ENCODE measurements at regions not wholly inside any gene's neighbourhood (a gene's known extent, or its start where the extent isn't known, plus 50 kb on each side); places are given as distances from the start of the nearest gene placed in this dataset.
"Not testable (repeated sequence)": the region's sequence is repeated elsewhere in the genome, so short reads cannot be mapped to it uniquely, and the experiment has no call there.

GRCh38 chr16:13336907-13337881 is 435.8 kb downstream of the SHISA9 start:
- DNase-seq = not testable (repeated sequence)

DNA sequence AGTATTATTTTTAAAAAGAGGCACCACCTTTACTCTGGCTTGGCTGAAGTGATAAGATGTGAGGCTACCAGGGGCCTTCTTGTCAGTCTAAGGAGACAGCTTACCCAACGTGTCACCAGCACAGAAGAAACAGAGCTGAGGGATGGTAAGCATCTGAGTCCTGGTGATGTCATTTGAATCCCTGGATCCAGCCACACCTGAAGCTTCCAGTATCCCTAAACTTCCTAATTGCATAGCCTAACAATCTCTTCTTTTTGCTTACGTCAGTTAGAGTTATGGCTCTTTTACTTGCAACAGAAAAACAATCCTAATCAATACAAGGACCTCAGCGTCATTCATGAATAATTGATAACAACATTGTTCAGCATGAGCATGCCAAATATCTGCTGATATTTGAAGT is 436.6 kb downstream of the SHISA9 start:
- no peak for DNase-seq

DNA sequence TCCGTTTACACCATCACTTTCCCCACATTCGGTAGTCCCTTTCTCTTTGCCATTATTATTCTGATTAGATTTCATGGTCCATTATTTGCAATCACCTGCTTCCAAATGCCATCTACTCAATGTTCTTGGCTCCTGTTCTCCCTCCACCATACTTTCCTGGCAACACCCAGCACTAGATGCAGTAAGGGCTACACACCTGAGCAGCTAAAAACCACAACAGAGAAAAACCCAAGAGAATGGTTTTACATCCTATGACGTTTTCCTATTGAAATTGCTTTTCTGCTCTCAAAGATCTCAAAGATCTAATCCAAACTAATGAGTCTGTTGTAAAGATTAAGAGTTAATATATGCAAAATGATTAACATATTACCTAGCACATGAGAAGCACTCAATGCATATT is 441.3 kb downstream of the SHISA9 start:
- DNase-seq = no peak

GRCh38 chr16:13344001-13344400 is 442.6 kb downstream of the SHISA9 start:
- DNase-seq = no peak

- DNase-seq = no peak
Measured at GRCh38 chr16:13348416-13348815, 447.0 kb downstream of the SHISA9 start.

- no peak for DNase-seq
Measured at GRCh38 chr16:13350000-13350399, 448.6 kb downstream of the SHISA9 start.

GRCh38 chr16:13351181-13351580 is 449.8 kb downstream of the SHISA9 start:
- DNase-seq = no peak

DNA sequence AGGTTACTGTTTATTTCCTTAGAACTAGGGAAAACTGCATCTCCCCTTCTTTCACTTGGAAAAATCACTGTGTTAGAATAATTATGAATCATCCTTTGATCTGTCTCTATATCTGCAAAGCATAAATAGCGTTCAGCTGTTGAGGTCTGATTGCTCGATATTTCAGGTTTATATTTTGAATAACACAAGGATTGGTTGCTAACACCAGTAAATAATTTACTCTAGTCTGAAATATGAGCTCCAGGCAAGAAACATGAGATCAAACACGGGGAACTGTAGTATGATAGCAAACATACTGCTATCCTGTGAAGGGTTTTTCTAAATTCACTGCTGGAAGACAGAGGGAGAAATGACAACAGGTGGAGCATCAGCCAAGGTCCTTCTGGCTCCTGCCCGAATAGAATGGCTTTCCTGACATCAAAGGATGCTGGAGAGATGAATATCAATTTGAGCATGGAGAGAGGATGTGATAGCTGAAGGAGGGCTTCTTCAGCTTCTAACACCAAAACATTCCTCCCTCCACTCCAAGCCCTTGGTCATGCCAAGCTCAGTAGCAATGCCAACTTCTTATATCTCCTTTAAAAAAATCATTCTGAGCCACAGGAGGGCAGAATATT is 450.3 kb downstream of the SHISA9 start:
- DNase-seq = no peak

DNA sequence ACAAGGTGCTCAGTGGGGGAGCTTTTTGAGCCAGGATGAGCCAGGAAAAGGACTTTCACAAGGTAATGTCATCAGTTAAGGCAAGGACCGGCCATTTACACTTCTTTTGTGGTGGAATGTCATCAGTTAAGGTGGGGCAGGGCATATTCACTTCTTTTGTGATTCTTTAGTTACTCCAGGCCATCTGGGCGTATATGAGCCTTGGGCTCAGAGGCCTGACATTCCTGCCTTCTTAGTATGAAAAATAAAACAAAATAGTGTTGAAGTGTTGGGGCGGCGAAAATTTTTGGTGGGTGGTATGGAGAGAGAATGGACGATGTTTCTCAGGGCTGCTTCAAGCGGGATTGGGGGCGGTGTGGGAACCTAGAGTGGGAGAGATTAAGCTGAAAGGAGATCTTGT is 451.4 kb downstream of the SHISA9 start:
- not testable (repeated sequence) for DNase-seq

GRCh38 chr16:13357842-13358241 is 456.4 kb downstream of the SHISA9 start:
- DNase-seq = not testable (repeated sequence)

DNA sequence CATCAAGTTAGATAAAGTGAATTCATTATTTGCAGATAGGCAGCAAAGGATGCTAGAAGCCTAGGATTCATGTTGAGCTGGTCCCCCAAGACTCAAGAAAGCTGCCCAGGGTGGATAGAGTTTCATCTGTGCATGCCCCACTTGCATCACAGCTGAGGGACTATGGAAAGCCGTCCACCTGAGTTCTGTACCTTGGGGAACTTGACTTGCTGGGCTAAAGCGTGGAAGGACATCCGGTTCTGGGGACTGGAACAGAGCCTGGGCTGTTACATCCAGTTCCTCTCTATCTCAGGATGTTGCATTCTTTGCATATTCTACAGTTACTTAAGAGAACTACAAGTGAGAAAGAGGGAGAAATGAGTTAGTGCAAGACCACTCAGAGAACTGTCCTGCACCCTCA is 458.4 kb downstream of the SHISA9 start:
- DNase-seq = no peak

DNA sequence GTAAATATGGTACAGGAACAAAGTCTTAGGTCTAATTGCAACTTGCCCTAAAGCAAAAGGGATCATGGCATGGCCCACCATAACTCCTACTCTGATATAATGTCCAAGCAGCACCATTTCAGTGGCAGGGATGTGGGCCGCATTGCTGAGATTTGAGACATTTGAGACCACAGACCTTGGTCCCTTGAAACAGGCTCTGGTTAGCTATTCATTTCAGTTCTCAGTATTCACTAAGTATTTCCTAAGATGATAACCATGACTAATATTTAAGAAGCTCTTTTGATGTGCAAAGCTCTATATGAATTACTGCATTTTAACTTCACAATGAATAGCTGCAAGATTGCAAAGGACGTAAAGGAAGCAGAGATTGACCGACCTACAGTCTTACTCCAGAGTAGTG is 471.0 kb downstream of the SHISA9 start:
- DNase-seq = no peak

GRCh38 chr16:13376174-13376573 is 474.8 kb downstream of the SHISA9 start:
- DNase-seq = no peak

DNA sequence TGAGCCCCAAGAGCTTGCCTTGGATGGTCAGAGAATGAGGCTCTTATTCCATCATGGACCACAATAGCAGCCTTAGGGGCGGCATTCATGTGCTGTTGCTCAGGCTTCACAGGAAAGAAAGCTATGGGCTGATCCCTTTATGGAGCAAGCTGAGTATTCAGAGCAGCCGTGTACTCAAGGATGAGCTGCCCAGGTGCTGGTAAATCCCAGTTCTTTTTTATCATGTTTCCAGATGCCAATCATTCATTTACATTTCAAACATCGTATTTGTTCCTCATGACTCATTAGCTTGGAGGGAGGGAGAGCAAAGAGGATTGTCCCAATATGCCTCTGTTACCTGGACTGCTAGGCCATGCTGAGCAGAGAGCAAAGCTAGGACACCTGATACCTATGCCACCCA is 475.7 kb downstream of the SHISA9 start:
- no peak for DNase-seq

GRCh38 chr16:13378151-13378550 is 476.8 kb downstream of the SHISA9 start:
- no peak for DNase-seq

GRCh38 chr16:13379266-13379665 is 477.9 kb downstream of the SHISA9 start:
- no peak for DNase-seq

- not testable (repeated sequence) for DNase-seq
Measured at GRCh38 chr16:13385156-13386040, 484.0 kb downstream of the SHISA9 start.

- DNase-seq = no peak
Measured at GRCh38 chr16:13390093-13390985, 488.9 kb downstream of the SHISA9 start.

DNA sequence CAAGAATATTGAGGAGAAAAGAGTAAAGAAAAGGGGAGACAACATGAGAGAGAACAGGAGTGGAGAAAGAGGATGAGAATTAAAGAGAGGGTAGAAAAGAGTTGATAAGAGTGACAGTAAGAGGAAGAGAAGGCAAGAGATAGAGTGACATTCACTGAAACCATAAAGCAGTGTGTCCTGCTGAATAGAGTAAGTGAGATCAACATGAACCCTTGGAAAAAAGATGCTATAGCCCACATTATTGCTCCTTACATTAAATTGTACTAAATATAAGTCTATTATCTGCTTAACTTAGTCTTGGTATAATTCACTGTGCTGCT is 489.5 kb downstream of the SHISA9 start:
- no peak for DNase-seq

GRCh38 chr16:13391337-13391736 is 489.9 kb downstream of the SHISA9 start:
- no peak for DNase-seq

- no peak for DNase-seq
Measured at GRCh38 chr16:13392341-13392740, 490.9 kb downstream of the SHISA9 start.

GRCh38 chr16:13393816-13394215 is 492.4 kb downstream of the SHISA9 start:
- no peak for DNase-seq

Measured in SHP77 treated with DMSO at 0.1 percent for 48 hours (cell line).